ENCODE measurements at regions not wholly inside any gene's neighbourhood (a gene's known extent, or its start where the extent isn't known, plus 50 kb on each side); places are given as distances from the start of the nearest gene placed in this dataset.

DNA sequence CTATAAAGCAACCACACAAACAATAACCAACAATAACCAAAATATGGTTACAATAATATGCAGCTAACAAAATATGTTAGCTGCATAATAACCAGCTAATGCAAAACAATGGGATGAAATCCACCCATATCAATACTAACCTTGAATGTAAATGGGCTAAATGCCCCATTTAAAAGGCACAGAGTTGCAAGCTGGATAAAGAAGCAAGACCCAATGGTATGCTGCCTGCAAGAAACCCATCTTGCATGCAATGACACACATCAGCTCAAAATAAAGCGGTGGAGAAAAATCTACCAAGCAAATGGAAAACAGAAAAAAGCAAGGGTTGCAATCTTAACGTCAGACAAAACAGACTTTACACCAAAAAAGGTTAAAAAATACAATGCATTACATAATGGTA, 316.5 kb upstream of the NR5A2 start:
- TF ChIP-seq, protein P1, sequence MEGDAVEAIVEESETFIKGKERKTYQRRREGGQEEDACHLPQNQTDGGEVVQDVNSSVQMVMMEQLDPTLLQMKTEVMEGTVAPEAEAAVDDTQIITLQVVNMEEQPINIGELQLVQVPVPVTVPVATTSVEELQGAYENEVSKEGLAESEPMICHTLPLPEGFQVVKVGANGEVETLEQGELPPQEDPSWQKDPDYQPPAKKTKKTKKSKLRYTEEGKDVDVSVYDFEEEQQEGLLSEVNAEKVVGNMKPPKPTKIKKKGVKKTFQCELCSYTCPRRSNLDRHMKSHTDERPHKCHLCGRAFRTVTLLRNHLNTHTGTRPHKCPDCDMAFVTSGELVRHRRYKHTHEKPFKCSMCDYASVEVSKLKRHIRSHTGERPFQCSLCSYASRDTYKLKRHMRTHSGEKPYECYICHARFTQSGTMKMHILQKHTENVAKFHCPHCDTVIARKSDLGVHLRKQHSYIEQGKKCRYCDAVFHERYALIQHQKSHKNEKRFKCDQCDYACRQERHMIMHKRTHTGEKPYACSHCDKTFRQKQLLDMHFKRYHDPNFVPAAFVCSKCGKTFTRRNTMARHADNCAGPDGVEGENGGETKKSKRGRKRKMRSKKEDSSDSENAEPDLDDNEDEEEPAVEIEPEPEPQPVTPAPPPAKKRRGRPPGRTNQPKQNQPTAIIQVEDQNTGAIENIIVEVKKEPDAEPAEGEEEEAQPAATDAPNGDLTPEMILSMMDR (IDR thresholded peaks at IDR 0.05; ENCODE audit: insufficient read depth, low read length), result no peak
- no peak for TF ChIP-seq POLR2AphosphoS5 (IDR thresholded peaks at IDR 0.05; ENCODE audit: low read depth)

Data from HL-60 (cell line).